OCI-LY7 (cell line): ENCODE measurements at regions not wholly inside any gene's neighbourhood (a gene's known extent, or its start where the extent isn't known, plus 50 kb on each side); places are given as distances from the start of the nearest gene placed in this dataset.

ENCODE experiments used
- BruUV-seq: library from RNA; stranded (reverse); fragments of 400-500 nt; replicated peaks from 2 replicates; lab custom pipeline; 2021; lab: Mats Ljungman, UMichigan
- CTCF ChIA-PET: fragments of 300-600 bp; sonication (Branson Sonifier 250); formaldehyde crosslinking; loops from one replicate; lab custom pipeline; 2022; ENCODE audit warnings: antibody characterized with exemption; ENCODE audit not compliant: unreplicated experiment; lab: Charles Lee
- POLR2A ChIA-PET: fragments of 300-600 bp; sonication (Branson Sonifier 250); formaldehyde crosslinking; loops from one replicate; lab custom pipeline; 2022; ENCODE audit warnings: antibody characterized with exemption; lab: Charles Lee
- DNase-seq: peaks from one replicate; pipeline ENCODE4 v3.0.0-alpha.2; 2015; ENCODE audit warnings: low spot score
- H2AFZ ChIP-seq: fragments of 200-600 bp; sonication (generic), shearing (Covaris generic); 2 replicates; pipeline ENCODE4 v1.6.1; 2014; ENCODE audit warnings: mild to moderate bottlenecking, antibody characterized with exemption, low read length, moderate library complexity
- H3K27ac ChIP-seq: fragments of 200-600 bp; sonication (generic); 2 replicates; pipeline ENCODE4 v1.5.1; 2014; ENCODE audit warnings: mixed run types, low read depth, mild to moderate bottlenecking, moderate library complexity, low read length, inconsistent platforms; ENCODE audit not compliant: poor library complexity, severe bottlenecking
- H3K36me3 ChIP-seq: fragments of 200-600 bp; sonication (generic); 2 replicates; pipeline ENCODE4 v1.6.1; 2014; ENCODE audit warnings: mild to moderate bottlenecking, antibody characterized with exemption, low read length, moderate library complexity, mixed read lengths; ENCODE audit not compliant: insufficient read depth
- H3K4me1 ChIP-seq: fragments of 200-600 bp; sonication (generic); 2 replicates; pipeline ENCODE4 v1.5.1; 2014; ENCODE audit warnings: mild to moderate bottlenecking, low read length; ENCODE audit not compliant: insufficient read depth, poor library complexity, severe bottlenecking
- H3K4me2 ChIP-seq: fragments of 200-600 bp; sonication (generic); 2 replicates; pipeline ENCODE4 v1.6.1; 2014; ENCODE audit warnings: mild to moderate bottlenecking, low read length
- H3K4me3 ChIP-seq: fragments of 200-600 bp; sonication (generic); 2 replicates; pipeline ENCODE4 v1.5.1; 2014; ENCODE audit warnings: mild to moderate bottlenecking, low read depth, low read length; ENCODE audit not compliant: poor library complexity, severe bottlenecking
- H3K79me2 ChIP-seq: fragments of 200-600 bp; sonication (generic); 2 replicates; pipeline ENCODE4 v1.6.1; 2016; ENCODE audit warnings: low read depth, mild to moderate bottlenecking, low read length, moderate library complexity, mixed read lengths; ENCODE audit not compliant: insufficient read depth
- H3K9me2 ChIP-seq: fragments of 200-600 bp; sonication (generic); 2 replicates; pipeline ENCODE4 v1.6.1; 2016; ENCODE audit warnings: mild to moderate bottlenecking, low read length, mixed read lengths; ENCODE audit not compliant: insufficient read depth
- H3K9me3 ChIP-seq: fragments of 200-600 bp; sonication (generic); 2 replicates; pipeline ENCODE4 v1.6.1; 2014; ENCODE audit warnings: mild to moderate bottlenecking, mixed run types, low read length, mixed read lengths
- H4K20me1 ChIP-seq: fragments of 200-600 bp; sonication (generic); 2 replicates; pipeline ENCODE4 v1.6.1; 2014; ENCODE audit warnings: mild to moderate bottlenecking, antibody characterized with exemption, low read length, moderate library complexity, mixed read lengths; ENCODE audit not compliant: insufficient read depth
- CTCF ChIP-seq: fragments of 200-600 bp; sonication (generic); conservative IDR thresholded peaks from 2 replicates; pipeline ENCODE4 v1.5.1; 2014; ENCODE audit warnings: mild to moderate bottlenecking, antibody characterized with exemption, low read length, moderate library complexity, mixed read lengths
- EZH2phosphoT487 ChIP-seq: fragments of 200-600 bp; sonication (generic); IDR thresholded peaks from 2 replicates; pipeline ENCODE4 v1.6.1; 2018; ENCODE audit warnings: low read depth, borderline replicate concordance, mild to moderate bottlenecking, mixed run types, antibody characterized with exemption, low read length, moderate library complexity, mixed read lengths
- intact Hi-C: fragments of 100-400 bp; cut with micrococcal nuclease; formaldehyde crosslinking; loops from one replicate; pipeline ENCODE4 v1.10.0; 2022; ENCODE audit not compliant: unreplicated experiment

GRCh38 chr3:164416491-164417222, 661.6 kb downstream of the SI start:
- H3K27ac ChIP-seq, result no peak overlapping the region
- H4K20me1 ChIP-seq, result no peaks in the 10 kb centered on the region
- no peak for DNase-seq
- no peaks in the 10 kb centered on the region for H3K36me3 ChIP-seq
- TF ChIP-seq EZH2phosphoT487 (no peak), CTCF (no peak)
- ChIA-PET CTCF (no interaction called here), POLR2A (interaction anchor here (0.5 kb wide), 1 partner anchor 90 kb away, joined by 6 read pairs; no protein-coding TSS in a partner anchor)
- no peak overlapping the region for H3K4me3 ChIP-seq
- intact Hi-C loops, result no loop called here
- no peaks in the 10 kb centered on the region for H3K9me3 ChIP-seq
- H3K4me1 ChIP-seq, result no peaks in the 10 kb centered on the region
- no peaks in the 10 kb centered on the region for H3K79me2 ChIP-seq
- no peak overlapping the region for H2AFZ ChIP-seq
- no TSS peak for BruUV-seq
- H3K4me2 ChIP-seq, result no peak overlapping the region
- H3K9me2 ChIP-seq, result no peaks in the 10 kb centered on the region

GRCh38 chr3:164408326-164408725, 670.0 kb downstream of the SI start:
- Histone ChIP-seq H3K9me3 (no peaks in the 10 kb centered on the region), H3K79me2 (no peaks in the 10 kb centered on the region), H3K36me3 (no peaks in the 10 kb centered on the region), H3K27ac (no peak overlapping the region), H3K4me2 (no peak overlapping the region), H3K9me2 (no peaks in the 10 kb centered on the region), H2AFZ (no peak overlapping the region), H3K4me3 (no peak overlapping the region), H3K4me1 (no peaks in the 10 kb centered on the region), H4K20me1 (no peaks in the 10 kb centered on the region)
- no peak for TF ChIP-seq EZH2phosphoT487
- TF ChIP-seq CTCF, result no peak
- CTCF ChIA-PET, result no interaction called here
- intact Hi-C loops, result no loop called here
- BruUV-seq, result no TSS peak
- DNase-seq, result no peak
- POLR2A ChIA-PET, result interaction anchor here (1.1 kb wide), 1 partner anchor 100 kb away, joined by 4 read pairs; no protein-coding TSS in a partner anchor

GRCh38 chr3:164407111-164407510, 671.2 kb downstream of the SI start:
- intact Hi-C loops, result no loop called here
- H3K4me1 ChIP-seq, result no peaks in the 10 kb centered on the region
- H3K36me3 ChIP-seq, result no peaks in the 10 kb centered on the region
- DNase-seq, result no peak
- no TSS peak for BruUV-seq
- no peak overlapping the region for H3K4me2 ChIP-seq
- H2AFZ ChIP-seq, result no peak overlapping the region
- H3K27ac ChIP-seq, result no peak overlapping the region
- H3K79me2 ChIP-seq, result no peaks in the 10 kb centered on the region
- no peak overlapping the region for H3K4me3 ChIP-seq
- ChIA-PET CTCF (no interaction called here), POLR2A (interaction anchor here (0.7 kb wide), 1 partner anchor 57 kb away, joined by 3 read pairs; no protein-coding TSS in a partner anchor)
- no peaks in the 10 kb centered on the region for H4K20me1 ChIP-seq
- H3K9me2 ChIP-seq, result no peaks in the 10 kb centered on the region
- TF ChIP-seq CTCF (no peak), EZH2phosphoT487 (no peak)
- H3K9me3 ChIP-seq, result no peaks in the 10 kb centered on the region
